Activated naive CD4-positive, alpha-beta T cell treated with anti-CD3 and anti-CD28 coated beads, Interleukin-2, amount 50 U/mL, for 72 hours (primary cell): ENCODE measurements at regions not wholly inside any gene's neighbourhood (a gene's known extent, or its start where the extent isn't known, plus 50 kb on each side); places are given as distances from the start of the nearest gene placed in this dataset.

Experiments used
- ATAC-seq, 2 donors: fragments of 150-1000 bp; cut with Tn5 transposase; 2 replicates each; pipeline ENCODE4 v1.10.0; 2021; ENCODE audit warnings: mild to moderate bottlenecking in 2 of 2, moderate library complexity in 2 of 2
- DNase-seq, 2 donors: peaks; one replicate each; pipeline ENCODE4 v3.0.0; 2021 to 2022; ENCODE audit warnings: low spot score in 2 of 2
- H3K27ac Mint-ChIP-seq, 2 donors: one replicate each; pipeline ENCODE4 v1.8.0; 2022; ENCODE audit warnings: mild to moderate bottlenecking in 2 of 2, mixed read lengths in 2 of 2
- H3K36me3 Mint-ChIP-seq, 2 donors: one replicate each; pipeline ENCODE4 v1.8.0; 2022; ENCODE audit warnings: mixed read lengths in 2 of 2
- H3K9me3 Mint-ChIP-seq, 2 donors: one replicate each; pipeline ENCODE4 v1.8.0; 2022; ENCODE audit warnings: mixed read lengths in 2 of 2

- Mint-ChIP-seq H3K36me3 (no peaks in the 10 kb centered on the region), H3K27ac (no peak overlapping the region), H3K9me3 (no peaks in the 10 kb centered on the region)
- no peak for DNase-seq
- no peak for ATAC-seq
These were observed 393.7 kb downstream of the TMEM135 start for GRCh38 chr11:87431392-87431791.

DNA sequence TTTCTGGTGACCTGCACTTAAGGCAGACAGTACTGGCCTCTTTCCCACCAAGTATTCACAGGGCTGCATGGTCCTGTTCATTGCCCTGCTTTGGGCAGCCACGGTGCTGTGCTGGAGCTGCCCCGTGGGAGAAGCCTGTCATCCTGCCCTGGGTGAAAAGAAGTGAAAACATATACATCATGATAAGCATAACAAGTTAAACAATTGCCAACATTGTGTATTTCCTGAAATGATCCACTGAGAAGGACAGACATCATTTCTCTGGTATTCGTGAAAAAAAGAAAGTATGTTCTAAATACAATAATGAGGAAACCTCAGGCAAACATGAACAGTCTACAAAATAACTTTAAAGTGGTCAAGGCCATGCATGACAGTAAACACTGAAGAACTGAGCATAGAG is 393.1 kb downstream of the TMEM135 start:
- DNase-seq (no peak), ATAC-seq (no peak)
- H3K27ac Mint-ChIP-seq: no peak overlapping the region
- H3K9me3 Mint-ChIP-seq: no peaks in the 10 kb centered on the region
- no peaks in the 10 kb centered on the region for H3K36me3 Mint-ChIP-seq

GRCh38 chr11:87429996-87430395 is 392.3 kb downstream of the TMEM135 start:
- H3K36me3 Mint-ChIP-seq: no peaks in the 10 kb centered on the region
- DNase-seq (no peak), ATAC-seq (no peak)
- no peaks in the 10 kb centered on the region for H3K9me3 Mint-ChIP-seq
- H3K27ac Mint-ChIP-seq: no peak overlapping the region

DNA sequence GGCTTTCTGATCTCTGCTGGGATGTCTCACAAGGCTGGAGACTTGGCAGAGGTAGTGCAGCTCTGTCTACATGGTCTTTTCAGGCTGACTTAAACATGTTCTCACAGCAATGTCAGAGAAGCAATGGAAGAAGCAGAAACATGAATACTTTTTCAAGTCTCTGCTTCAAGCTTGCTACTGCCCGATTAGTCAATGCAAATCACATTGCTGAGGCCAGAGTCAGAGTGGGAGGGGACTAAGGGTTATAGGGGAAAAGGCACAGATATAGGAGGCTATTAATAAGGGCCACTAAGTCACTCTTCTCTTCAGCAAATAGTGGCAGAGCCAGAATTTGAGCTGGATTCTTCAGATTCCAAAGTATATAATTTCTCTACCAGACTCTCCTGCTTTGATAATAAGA is 390.5 kb downstream of the TMEM135 start:
- ATAC-seq (no peak), DNase-seq (no peak)
- Mint-ChIP-seq H3K36me3 (no peaks in the 10 kb centered on the region), H3K9me3 (no peaks in the 10 kb centered on the region), H3K27ac (no peak overlapping the region)

DNA sequence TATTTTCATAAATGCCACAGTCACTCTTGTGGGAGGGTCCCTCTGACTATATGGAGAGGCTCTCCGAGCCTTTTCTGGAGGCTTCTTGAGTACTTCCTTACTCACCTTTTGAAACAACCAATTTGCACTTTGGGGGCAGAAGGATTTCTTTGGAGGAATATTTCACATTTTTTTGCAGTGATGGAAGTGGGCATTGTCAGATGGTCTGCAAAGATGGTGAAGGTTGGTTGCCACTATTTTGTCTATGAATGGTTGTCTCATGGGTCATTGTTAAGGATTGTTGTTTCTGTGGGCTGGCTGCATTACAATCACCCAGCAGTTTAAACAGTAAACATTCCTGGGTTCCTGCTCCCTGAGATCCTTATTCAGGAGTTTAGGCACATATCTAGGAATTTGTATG is 388.2 kb downstream of the TMEM135 start:
- ATAC-seq (no peak), DNase-seq (no peak)
- H3K36me3 Mint-ChIP-seq: no peaks in the 10 kb centered on the region
- H3K27ac Mint-ChIP-seq: no peak overlapping the region
- H3K9me3 Mint-ChIP-seq: no peaks in the 10 kb centered on the region

- H3K36me3 Mint-ChIP-seq: no peaks in the 10 kb centered on the region
- no peaks in the 10 kb centered on the region for H3K9me3 Mint-ChIP-seq
- H3K27ac Mint-ChIP-seq: no peak overlapping the region
- ATAC-seq: no peak
- DNase-seq: no peak
These were observed 387.7 kb downstream of the TMEM135 start for GRCh38 chr11:87425391-87425790.

DNA sequence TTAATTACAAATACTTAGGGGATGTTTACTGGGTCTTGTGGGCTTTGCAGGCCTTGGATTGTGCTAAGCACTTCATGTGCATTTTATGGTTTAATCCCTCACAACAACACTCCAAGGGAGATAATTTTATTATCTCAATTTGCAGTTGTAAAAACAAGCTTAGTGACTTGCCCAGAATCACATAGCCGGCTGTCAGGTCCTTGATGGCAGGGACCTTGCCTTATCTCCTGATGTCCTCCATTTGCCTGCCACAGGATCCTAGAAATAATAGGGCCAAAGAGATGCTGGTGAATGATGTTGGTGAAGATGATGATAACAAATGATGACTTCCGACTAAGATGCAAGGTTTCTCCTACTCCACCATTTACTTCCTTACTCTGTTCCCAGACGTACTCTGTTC is 385.4 kb downstream of the TMEM135 start:
- Mint-ChIP-seq H3K9me3 (no peaks in the 10 kb centered on the region), H3K36me3 (no peaks in the 10 kb centered on the region), H3K27ac (no peak overlapping the region)
- ATAC-seq (no peak), DNase-seq (no peak)

DNA sequence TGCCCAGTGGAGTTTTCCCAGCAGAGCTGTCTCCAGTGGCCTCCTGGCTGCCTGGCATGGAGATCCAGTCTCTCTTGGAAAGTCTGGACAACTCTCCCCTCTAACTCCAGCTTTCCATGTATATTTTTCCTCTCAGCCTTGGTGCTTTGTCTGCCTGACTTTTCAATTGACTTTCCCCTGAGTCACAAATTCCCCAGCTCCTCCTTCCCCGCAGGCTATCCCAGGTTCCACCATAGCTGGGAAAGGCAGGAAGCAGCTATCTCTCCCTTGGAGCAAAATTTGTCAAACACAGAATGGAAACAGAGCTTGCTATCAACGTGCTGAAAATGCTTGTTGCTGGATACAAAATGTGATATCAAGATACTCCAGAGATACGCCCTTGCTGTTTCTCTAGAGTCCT is 384.8 kb downstream of the TMEM135 start:
- Mint-ChIP-seq H3K27ac (peak overlapping the region in 1 of 2 donors; percentile 31), H3K36me3 (no peaks in the 10 kb centered on the region), H3K9me3 (no peaks in the 10 kb centered on the region)
- ATAC-seq: no peak
- DNase-seq: no peak

DNA sequence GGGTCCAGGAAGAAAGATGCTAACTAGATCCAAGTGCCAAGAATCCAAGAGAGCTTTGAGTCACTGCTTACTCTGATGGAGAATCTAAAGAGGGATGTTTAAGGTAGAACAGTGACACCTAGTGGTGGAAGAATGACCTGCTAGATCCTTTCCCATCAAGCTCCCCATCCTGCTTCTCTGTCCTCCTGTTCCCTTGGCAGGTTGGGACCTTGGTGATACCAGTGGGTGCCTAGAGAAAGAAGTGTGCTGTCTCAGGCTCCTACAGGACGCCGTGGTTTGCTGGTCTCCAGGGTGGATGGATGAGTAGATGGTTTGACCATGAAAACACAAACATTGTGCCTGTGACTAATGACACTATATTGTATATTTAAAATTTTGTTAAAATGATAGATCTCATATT is 383.7 kb downstream of the TMEM135 start:
- ATAC-seq (peak; percentile 64 to 83), DNase-seq (peak in 1 of 2 donors; percentile 49)
- Mint-ChIP-seq H3K36me3 (no peaks in the 10 kb centered on the region), H3K9me3 (no peaks in the 10 kb centered on the region), H3K27ac (no peak overlapping the region)

DNA sequence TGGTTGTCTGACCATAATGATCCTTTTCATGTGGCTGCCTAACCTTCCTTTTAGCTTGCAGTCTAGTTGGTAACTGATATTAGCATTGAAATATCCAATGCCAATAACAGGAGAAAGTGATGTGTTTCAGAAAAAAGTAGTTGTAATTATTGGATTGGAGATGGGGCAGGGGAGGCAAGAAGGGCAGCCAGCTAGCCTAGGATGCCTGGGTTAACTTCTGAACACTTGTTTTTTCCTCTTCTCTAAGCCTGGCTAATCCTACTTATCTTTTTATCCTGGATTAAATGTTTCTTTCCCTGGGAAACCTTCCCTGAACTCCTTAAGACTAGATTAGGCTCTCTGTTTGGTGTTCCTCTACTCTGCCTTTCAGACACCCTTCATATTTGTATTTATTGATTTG is 380.2 kb downstream of the TMEM135 start:
- no peak for ATAC-seq
- no peaks in the 10 kb centered on the region for H3K9me3 Mint-ChIP-seq
- DNase-seq: no peak
- no peak overlapping the region for H3K27ac Mint-ChIP-seq
- no peaks in the 10 kb centered on the region for H3K36me3 Mint-ChIP-seq

DNA sequence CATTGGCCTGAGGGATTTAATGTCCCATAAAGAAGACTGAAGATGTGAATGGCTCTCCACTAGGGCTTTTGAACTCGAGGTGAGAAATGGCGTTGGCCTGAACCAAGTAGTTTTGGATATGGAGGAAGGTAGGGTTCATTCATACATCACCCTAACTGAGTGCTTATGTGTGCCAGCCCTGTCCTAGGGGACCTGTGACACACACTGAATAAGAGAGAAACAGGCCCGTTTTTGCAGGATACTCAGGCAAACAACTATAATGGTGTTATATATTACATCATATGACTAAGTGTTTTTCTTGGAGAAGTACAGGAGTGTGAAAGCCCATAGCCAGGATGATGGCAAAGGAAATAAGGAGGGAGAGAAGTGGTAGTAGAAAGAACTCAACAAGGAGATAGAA is 368.1 kb downstream of the TMEM135 start:
- Mint-ChIP-seq H3K27ac (no peak overlapping the region), H3K36me3 (no peaks in the 10 kb centered on the region), H3K9me3 (no peaks in the 10 kb centered on the region)

DNA sequence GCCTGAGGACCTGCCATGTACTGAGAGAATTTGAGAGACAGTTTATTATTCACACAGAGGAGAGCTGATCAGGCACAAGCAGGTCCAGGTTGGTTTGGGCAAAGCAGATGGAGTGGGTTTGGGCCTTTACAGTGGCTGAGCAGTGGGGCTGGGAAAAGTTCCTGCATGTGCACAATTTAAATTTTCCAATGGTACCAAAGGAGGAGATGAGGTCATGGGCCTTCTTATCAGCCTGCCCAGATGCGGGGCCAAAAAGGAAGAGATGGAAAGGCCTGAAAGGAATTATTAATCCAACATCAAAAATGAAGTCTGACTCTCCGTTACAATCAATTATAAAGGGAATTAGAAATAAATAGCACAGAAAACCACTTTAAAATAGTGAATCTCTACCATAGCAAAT is 367.6 kb downstream of the TMEM135 start:
- no peak overlapping the region for H3K27ac Mint-ChIP-seq
- no peaks in the 10 kb centered on the region for H3K9me3 Mint-ChIP-seq
- ATAC-seq (no peak), DNase-seq (no peak)
- no peaks in the 10 kb centered on the region for H3K36me3 Mint-ChIP-seq

More for the DNA sequence above, 368.1 kb downstream of the TMEM135 start:
- ATAC-seq (no peak), DNase-seq (no peak)

- ATAC-seq: no peak
- Mint-ChIP-seq H3K27ac (no peak overlapping the region), H3K36me3 (no peaks in the 10 kb centered on the region), H3K9me3 (no peaks in the 10 kb centered on the region)
- DNase-seq: no peak
These were observed 363.9 kb downstream of the TMEM135 start for GRCh38 chr11:87401653-87402052.

GRCh38 chr11:87399341-87399740 is 361.6 kb downstream of the TMEM135 start:
- Mint-ChIP-seq H3K27ac (no peak overlapping the region), H3K9me3 (no peaks in the 10 kb centered on the region), H3K36me3 (no peaks in the 10 kb centered on the region)
- no peak for ATAC-seq
- no peak for DNase-seq

GRCh38 chr11:87398931-87399330 is 361.2 kb downstream of the TMEM135 start:
- ATAC-seq (no peak), DNase-seq (no peak)
- H3K27ac Mint-ChIP-seq: no peak overlapping the region
- H3K36me3 Mint-ChIP-seq: no peaks in the 10 kb centered on the region
- H3K9me3 Mint-ChIP-seq: no peaks in the 10 kb centered on the region

DNA sequence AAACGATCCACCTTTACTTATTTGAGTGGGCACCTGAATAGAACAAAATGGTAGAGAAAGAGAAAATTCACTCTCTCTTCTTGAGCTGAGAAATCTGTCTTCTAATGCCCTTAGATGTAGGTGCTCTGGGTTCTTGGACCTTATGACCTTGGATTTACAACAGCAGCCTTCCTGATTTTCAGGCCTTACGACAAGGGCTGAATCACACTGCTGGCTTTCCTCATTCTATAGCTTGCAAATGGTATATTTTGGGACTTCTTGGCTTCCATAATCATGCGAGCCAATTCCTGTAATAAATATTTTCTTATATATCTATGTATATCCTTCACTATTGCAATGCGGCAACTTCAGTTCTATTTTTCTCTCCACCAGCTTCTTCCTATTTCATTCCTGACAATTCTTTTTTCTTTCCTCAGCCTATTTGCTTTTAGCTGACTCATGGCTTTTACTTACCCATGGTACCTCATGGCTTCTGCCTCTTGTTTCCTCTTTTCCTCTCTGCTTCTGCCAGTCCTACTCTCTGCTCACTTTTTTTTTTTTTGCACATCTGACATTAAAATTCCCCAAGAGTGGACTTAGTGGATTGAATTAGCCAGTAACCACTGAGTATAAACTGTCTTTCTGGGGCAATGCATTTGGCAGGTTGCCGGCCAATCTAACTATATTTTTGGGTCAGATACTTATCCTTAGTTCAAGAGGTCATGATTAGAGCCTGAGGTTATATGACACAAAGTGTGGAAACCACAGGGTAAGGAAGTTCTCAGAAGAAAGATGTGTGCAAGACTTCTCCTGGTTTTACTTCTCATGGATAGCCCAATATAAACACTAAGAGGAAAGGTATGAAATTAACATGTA is 359.5 kb downstream of the TMEM135 start:
- H3K36me3 Mint-ChIP-seq: no peaks in the 10 kb centered on the region
- DNase-seq: no peak
- H3K27ac Mint-ChIP-seq: no peak overlapping the region
- ATAC-seq: no peak
- H3K9me3 Mint-ChIP-seq: no peaks in the 10 kb centered on the region

DNA sequence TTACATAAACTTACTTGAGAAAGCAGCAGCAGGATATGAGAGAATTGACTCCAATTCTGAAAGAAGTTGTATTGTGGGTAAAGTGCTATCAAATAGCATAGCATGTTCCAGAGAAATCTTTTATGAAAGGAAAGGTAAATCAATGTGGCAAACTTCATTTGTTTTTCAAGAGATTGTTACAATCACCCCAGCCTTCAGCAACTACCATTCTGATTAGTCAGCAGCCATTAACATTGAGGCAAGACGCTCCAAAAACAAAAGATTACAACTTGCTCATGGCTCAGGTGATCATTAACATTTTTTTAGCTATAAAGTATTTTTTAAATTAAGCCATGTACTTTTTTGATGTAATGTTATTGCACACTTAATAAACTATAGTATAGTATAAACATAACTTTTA is 357.2 kb downstream of the TMEM135 start:
- Mint-ChIP-seq H3K36me3 (no peaks in the 10 kb centered on the region), H3K27ac (no peak overlapping the region), H3K9me3 (no peaks in the 10 kb centered on the region)
- ATAC-seq: no peak
- DNase-seq: no peak

- Mint-ChIP-seq H3K9me3 (peaks cover 5 to 6% of the 10 kb centered on the region in 2 donors), H3K36me3 (peaks cover 0 to 4% of the 10 kb centered on the region in 2 donors)
- no peak for ATAC-seq
These were observed 354.9 kb downstream of the TMEM135 start for GRCh38 chr11:87392665-87393064.

More at GRCh38 chr11:87392665-87393064, 354.9 kb downstream of the TMEM135 start:
- no peak overlapping the region for H3K27ac Mint-ChIP-seq
- no peak for DNase-seq
